Astrocyte (in vitro differentiated cells and primary cell): ENCODE measurements at regions not wholly inside any gene's neighbourhood (a gene's known extent, or its start where the extent isn't known, plus 50 kb on each side); places are given as distances from the start of the nearest gene placed in this dataset.

Source experiments
- DNase-seq: peaks from one replicate; pipeline ENCODE4 v3.0.0-alpha.2; 2010; ENCODE audit warnings: low read depth
- FAIRE-seq: peaks from 2 replicates; lab custom pipeline; 2011; peaks lifted over from hg19 to GRCh38; lab: Jason Lieb, UNC
- H2AFZ ChIP-seq: 2 replicates; pipeline ENCODE4 v1.6.0; 2012; ENCODE audit warnings: low read depth, low read length, inconsistent platforms
- H3K27ac ChIP-seq: 2 replicates; pipeline ENCODE4 v1.5.1; 2011; ENCODE audit warnings: low read depth, low read length, inconsistent platforms
- H3K27me3 ChIP-seq: 2 replicates; pipeline ENCODE4 v1.6.0; 2011; ENCODE audit warnings: low read length, inconsistent platforms; ENCODE audit not compliant: insufficient read depth
- H3K36me3 ChIP-seq: 2 replicates; pipeline ENCODE4 v1.5.1; 2011; ENCODE audit warnings: low read length, inconsistent platforms; ENCODE audit not compliant: insufficient read depth
- H3K4me1 ChIP-seq: 2 replicates; pipeline ENCODE4 v1.5.1; 2011; ENCODE audit warnings: low read length, inconsistent platforms; ENCODE audit not compliant: insufficient read depth
- H3K4me2 ChIP-seq: 2 replicates; pipeline ENCODE4 v1.6.0; 2012; ENCODE audit warnings: low read length, inconsistent platforms
- H3K4me3 ChIP-seq: 2 replicates; pipeline ENCODE4 v1.5.1; 2011; ENCODE audit warnings: low read depth, mild to moderate bottlenecking, low read length, inconsistent platforms; ENCODE audit not compliant: insufficient read depth
- H3K79me2 ChIP-seq: 2 replicates; pipeline ENCODE4 v1.6.0; 2012; ENCODE audit warnings: mild to moderate bottlenecking, low read length, inconsistent platforms; ENCODE audit not compliant: insufficient read depth
- H3K9ac ChIP-seq: 2 replicates; pipeline ENCODE4 v1.6.0; 2012; ENCODE audit warnings: mild to moderate bottlenecking, low read length, inconsistent platforms
- H3K9me3 ChIP-seq: 2 replicates; pipeline ENCODE4 v1.5.1; 2012; ENCODE audit warnings: low read depth, mild to moderate bottlenecking, low read length, inconsistent platforms; ENCODE audit not compliant: insufficient read depth
- H4K20me1 ChIP-seq: 2 replicates; pipeline ENCODE4 v1.6.0; 2012; ENCODE audit warnings: low read length, inconsistent platforms; ENCODE audit not compliant: insufficient read depth
- H3K27ac Mint-ChIP-seq: one replicate; pipeline ENCODE4 v1.8.0; 2021; ENCODE audit warnings: mild to moderate bottlenecking, mixed read lengths; ENCODE audit not compliant: unreplicated experiment
- H3K27me3 Mint-ChIP-seq: one replicate; pipeline ENCODE4 v1.8.0; 2021; ENCODE audit warnings: low read depth, mixed read lengths; ENCODE audit not compliant: unreplicated experiment
- H3K36me3 Mint-ChIP-seq: one replicate; pipeline ENCODE4 v1.8.0; 2021; ENCODE audit warnings: low read depth, mixed read lengths; ENCODE audit not compliant: unreplicated experiment
- H3K4me1 Mint-ChIP-seq: one replicate; pipeline ENCODE4 v1.8.0; 2021; ENCODE audit warnings: low read depth, mixed read lengths; ENCODE audit not compliant: unreplicated experiment
- H3K4me3 Mint-ChIP-seq: one replicate; pipeline ENCODE4 v1.8.0; 2021; ENCODE audit warnings: mild to moderate bottlenecking, moderate library complexity, mixed read lengths; ENCODE audit not compliant: unreplicated experiment
- H3K9me3 Mint-ChIP-seq: one replicate; pipeline ENCODE4 v1.8.0; 2021; ENCODE audit warnings: mild to moderate bottlenecking, mixed read lengths; ENCODE audit not compliant: unreplicated experiment
- CTCF ChIP-seq: IDR thresholded peaks from 2 replicates; pipeline ENCODE4 v1.5.1; 2011; ENCODE audit warnings: low read depth, mild to moderate bottlenecking, inconsistent platforms, low read length, moderate library complexity; ENCODE audit not compliant: insufficient read depth
- EZH2 ChIP-seq: IDR thresholded peaks from 2 replicates; pipeline ENCODE4 v1.6.1; 2012; ENCODE audit warnings: mild to moderate bottlenecking, low read length, inconsistent platforms; ENCODE audit not compliant: insufficient read depth

- H2AFZ ChIP-seq: no peak overlapping the region
- H3K4me1 ChIP-seq: no peaks in the 10 kb centered on the region
- H3K9me3 ChIP-seq: no peaks in the 10 kb centered on the region
- no peak overlapping the region for H3K27ac Mint-ChIP-seq
- H3K27me3 Mint-ChIP-seq: no peaks in the 10 kb centered on the region
- FAIRE-seq: no peak
- no peaks in the 10 kb centered on the region for H3K27me3 ChIP-seq
- H3K4me2 ChIP-seq: no peak overlapping the region
- no peak overlapping the region for H3K4me3 Mint-ChIP-seq
- H3K9ac ChIP-seq: no peak overlapping the region
- no peaks in the 10 kb centered on the region for H3K79me2 ChIP-seq
- no peaks in the 10 kb centered on the region for H3K36me3 Mint-ChIP-seq
- no peaks in the 10 kb centered on the region for H3K9me3 Mint-ChIP-seq
- no peaks in the 10 kb centered on the region for H4K20me1 ChIP-seq
- H3K4me1 Mint-ChIP-seq: peaks cover 6% of the 10 kb centered on the region
- H3K4me3 ChIP-seq: no peak overlapping the region
- no peak for DNase-seq
- no peak overlapping the region for H3K27ac ChIP-seq
- H3K36me3 ChIP-seq: no peaks in the 10 kb centered on the region
- no peak for TF ChIP-seq CTCF
These were observed 348.7 kb upstream of the PCSK5 start for GRCh38 chr9:75541734-75542133.

GRCh38 chr9:75544815-75545214 lies 345.7 kb upstream of the PCSK5 start:
- no peak overlapping the region for H3K4me2 ChIP-seq
- peaks cover 6% of the 10 kb centered on the region for H3K4me1 Mint-ChIP-seq
- no peaks in the 10 kb centered on the region for H4K20me1 ChIP-seq
- no peak for TF ChIP-seq CTCF
- TF ChIP-seq EZH2: no peak
- no peaks in the 10 kb centered on the region for H3K79me2 ChIP-seq
- DNase-seq (no peak), FAIRE-seq (no peak)
- H3K27ac ChIP-seq: no peak overlapping the region
- no peaks in the 10 kb centered on the region for H3K9me3 Mint-ChIP-seq
- H3K27me3 Mint-ChIP-seq: no peaks in the 10 kb centered on the region
- H3K36me3 ChIP-seq: no peaks in the 10 kb centered on the region
- no peak overlapping the region for H3K4me3 ChIP-seq
- no peaks in the 10 kb centered on the region for H3K4me1 ChIP-seq
- no peaks in the 10 kb centered on the region for H3K27me3 ChIP-seq
- H3K9ac ChIP-seq: no peak overlapping the region
- no peaks in the 10 kb centered on the region for H3K9me3 ChIP-seq
- H3K4me3 Mint-ChIP-seq: no peak overlapping the region
- no peak overlapping the region for H3K27ac Mint-ChIP-seq
- H3K36me3 Mint-ChIP-seq: no peaks in the 10 kb centered on the region
- H2AFZ ChIP-seq: no peak overlapping the region

GRCh38 chr9:75545287-75545686 lies 345.2 kb upstream of the PCSK5 start:
- H3K9ac ChIP-seq: no peak overlapping the region
- no peak overlapping the region for H3K27ac Mint-ChIP-seq
- TF ChIP-seq CTCF (no peak), EZH2 (no peak)
- H3K36me3 ChIP-seq: no peaks in the 10 kb centered on the region
- H3K9me3 ChIP-seq: no peaks in the 10 kb centered on the region
- DNase-seq (no peak), FAIRE-seq (no peak)
- no peak overlapping the region for H3K4me3 ChIP-seq
- no peaks in the 10 kb centered on the region for H3K27me3 ChIP-seq
- no peaks in the 10 kb centered on the region for H3K27me3 Mint-ChIP-seq
- H3K79me2 ChIP-seq: no peaks in the 10 kb centered on the region
- H3K4me2 ChIP-seq: no peak overlapping the region
- no peak overlapping the region for H2AFZ ChIP-seq
- H3K9me3 Mint-ChIP-seq: no peaks in the 10 kb centered on the region
- no peaks in the 10 kb centered on the region for H3K4me1 ChIP-seq
- peaks cover 6% of the 10 kb centered on the region for H3K4me1 Mint-ChIP-seq
- H3K27ac ChIP-seq: no peak overlapping the region
- no peak overlapping the region for H3K4me3 Mint-ChIP-seq
- no peaks in the 10 kb centered on the region for H4K20me1 ChIP-seq
- no peaks in the 10 kb centered on the region for H3K36me3 Mint-ChIP-seq
